NCI-H345 (cell line): ENCODE measurements at regions not wholly inside any gene's neighbourhood (a gene's known extent, or its start where the extent isn't known, plus 50 kb on each side); places are given as distances from the start of the nearest gene placed in this dataset.

ENCODE experiments used
- DNase-seq: peaks from one replicate; lab custom pipeline; 2025; lab: John Stamatoyannopoulos, UW

GRCh38 chr16:86443508-86444147 is 66.7 kb upstream of the FOXF1 start:
- no peak for DNase-seq

GRCh38 chr16:86444261-86444660 is 66.1 kb upstream of the FOXF1 start:
- DNase-seq: no peak

GRCh38 chr16:86444661-86445060 is 65.7 kb upstream of the FOXF1 start:
- DNase-seq: no peak

- DNase-seq: no peak
These were observed 64.0 kb upstream of the FOXF1 start for GRCh38 chr16:86446279-86446678.

- DNase-seq: no peak
These were observed 63.1 kb upstream of the FOXF1 start for GRCh38 chr16:86447228-86447627.

- DNase-seq: no peak
These were observed 61.9 kb upstream of the FOXF1 start for GRCh38 chr16:86448306-86448890.

GRCh38 chr16:86449446-86450095 is 60.8 kb upstream of the FOXF1 start:
- DNase-seq: no peak

- DNase-seq: no peak
These were observed 59.6 kb upstream of the FOXF1 start for GRCh38 chr16:86450691-86451090.

- no peak for DNase-seq
These were observed 57.9 kb upstream of the FOXF1 start for GRCh38 chr16:86452451-86452850.

- no peak for DNase-seq
These were observed 55.2 kb upstream of the FOXF1 start for GRCh38 chr16:86455116-86455515.

- DNase-seq: no peak
These were observed 54.7 kb upstream of the FOXF1 start for GRCh38 chr16:86455640-86456039.

- DNase-seq: no peak
These were observed 52.7 kb upstream of the FOXF1 start for GRCh38 chr16:86457501-86458148.

GRCh38 chr16:86458149-86458777 is 52.1 kb upstream of the FOXF1 start:
- DNase-seq: no peak

GRCh38 chr16:86459266-86459665 is 51.1 kb upstream of the FOXF1 start:
- no peak for DNase-seq
